ENCODE measurements at regions not wholly inside any gene's neighbourhood (a gene's known extent, or its start where the extent isn't known, plus 50 kb on each side); places are given as distances from the start of the nearest gene placed in this dataset.

GRCh38 chr16:80345701-80346100, 195.1 kb upstream of the DYNLRB2 start:
- Histone ChIP-seq H3K4me3 (no peak overlapping the region), H3K27ac (no peak overlapping the region), H3K36me3 (no peaks in the 10 kb centered on the region), H3K27me3 (no peaks in the 10 kb centered on the region), H3K4me1 (peaks cover 0 to 17% (median 0%) of the 10 kb centered on the region in 4 donors), H3K9me3 (peaks cover 0 to 9% (median 2%) of the 10 kb centered on the region in 4 donors)
- no peak for DNase-seq (ENCODE audit: low spot score in 2 of 2)
- TF ChIP-seq CTCF (IDR thresholded peaks at IDR 0.05), result no peak
- no peak for TF ChIP-seq POLR2A (IDR thresholded peaks at IDR 0.05)
- TF ChIP-seq EP300 (IDR thresholded peaks at IDR 0.05), result no peak
- whole genome bisulfite sequencing, 2 donors, result 85 to 87% methylated on average over 3 of the region's 3 CpGs

DNA sequence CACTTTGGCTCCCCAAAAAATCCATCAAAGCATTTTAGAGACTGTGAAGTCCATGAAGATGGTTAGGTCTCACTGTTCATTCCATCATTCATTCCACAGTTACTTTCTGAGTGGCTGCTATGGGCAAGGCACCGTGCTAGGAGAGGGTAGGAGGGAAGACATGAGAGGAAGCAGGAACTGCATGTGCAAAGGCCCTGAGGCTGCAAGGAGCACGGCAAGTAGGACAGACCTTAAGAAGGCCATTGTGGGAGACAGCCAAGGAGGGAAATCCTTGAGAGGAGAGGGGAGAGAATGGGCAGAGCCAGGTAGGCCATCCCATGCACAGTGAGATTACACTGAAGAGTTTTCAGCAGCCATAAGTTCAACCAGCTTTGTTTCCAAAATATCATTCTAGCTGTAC, 196.2 kb upstream of the DYNLRB2 start:
- Histone ChIP-seq H3K4me1 (peaks cover 0 to 17% (median 0%) of the 10 kb centered on the region in 4 donors), H3K9me3 (peaks cover 0 to 9% (median 2%) of the 10 kb centered on the region in 4 donors), H3K27me3 (no peaks in the 10 kb centered on the region), H3K4me3 (no peak overlapping the region), H3K27ac (no peak overlapping the region), H3K36me3 (no peaks in the 10 kb centered on the region)
- TF ChIP-seq CTCF (IDR thresholded peaks at IDR 0.05) (no peak), POLR2A (IDR thresholded peaks at IDR 0.05) (no peak), EP300 (IDR thresholded peaks at IDR 0.05) (no peak)
- DNase-seq (ENCODE audit: low spot score in 2 of 2), result no peak
- WGBS, 2 donors, result 86 to 91% methylated on average over 2 of the region's 2 CpGs

DNA sequence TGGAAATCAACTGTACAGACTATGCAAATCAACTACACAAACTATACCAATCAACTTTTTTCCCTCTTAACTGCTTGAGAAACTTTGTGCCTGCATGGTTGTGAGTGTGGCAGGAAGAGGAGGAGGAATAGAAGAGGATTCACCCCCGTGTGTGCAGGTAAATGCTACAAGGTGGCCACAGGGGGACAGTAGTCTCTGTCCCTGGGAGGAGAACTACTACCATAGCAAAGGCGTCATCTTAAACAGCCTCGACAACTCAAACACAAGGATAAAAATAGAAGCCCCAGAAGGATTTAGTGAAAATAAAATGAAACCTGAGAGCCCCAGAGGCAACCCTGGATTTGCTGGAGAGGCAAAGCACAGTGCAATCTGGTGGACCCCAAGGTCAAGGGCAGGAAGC, 199.5 kb upstream of the DYNLRB2 start:
- peaks cover 0 to 5% (median 0%) of the 10 kb centered on the region in 4 donors for H3K4me1 ChIP-seq
- 58 to 66% methylated on average over 3 of the region's 3 CpGs for WGBS, 2 donors
- no peaks in the 10 kb centered on the region for H3K27me3 ChIP-seq
- no peak overlapping the region for H3K27ac ChIP-seq
- H3K4me3 ChIP-seq, result no peak overlapping the region
- no peak for TF ChIP-seq CTCF (IDR thresholded peaks at IDR 0.05)
- TF ChIP-seq POLR2A (IDR thresholded peaks at IDR 0.05), result no peak
- no peak for TF ChIP-seq EP300 (IDR thresholded peaks at IDR 0.05)
- no peaks in the 10 kb centered on the region for H3K9me3 ChIP-seq
- H3K36me3 ChIP-seq, result no peaks in the 10 kb centered on the region
- no peak for DNase-seq (ENCODE audit: low spot score in 2 of 2)

DNA sequence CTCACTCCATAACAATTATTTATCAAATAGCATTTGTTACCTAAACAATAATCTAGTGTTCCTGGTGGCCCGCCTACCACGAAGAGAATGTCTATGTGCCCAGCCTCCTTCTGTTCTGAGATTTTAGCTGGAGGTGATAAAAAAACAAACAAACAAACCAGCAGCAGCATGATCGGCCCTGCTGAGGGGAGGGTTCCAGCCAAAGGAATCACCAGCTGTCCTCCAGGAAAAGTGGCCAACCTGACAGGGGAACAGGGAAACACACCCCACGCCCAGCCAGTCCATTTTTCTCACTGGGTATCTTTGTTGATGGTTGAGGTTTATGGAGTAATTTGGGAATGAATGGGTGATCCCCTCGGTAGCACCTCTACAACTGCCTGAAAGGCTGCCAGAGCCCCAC, 203.0 kb upstream of the DYNLRB2 start:
- WGBS, 2 donors, result 52 to 57% methylated on average over 5 of the region's 5 CpGs
- Histone ChIP-seq H3K27ac (no peak overlapping the region), H3K4me1 (no peaks in the 10 kb centered on the region), H3K36me3 (no peaks in the 10 kb centered on the region), H3K9me3 (no peaks in the 10 kb centered on the region), H3K4me3 (no peak overlapping the region), H3K27me3 (no peaks in the 10 kb centered on the region)
- DNase-seq (ENCODE audit: low spot score in 2 of 2), result no peak
- TF ChIP-seq EP300 (IDR thresholded peaks at IDR 0.05) (no peak), POLR2A (IDR thresholded peaks at IDR 0.05) (no peak), CTCF (IDR thresholded peaks at IDR 0.05) (no peak)

DNA sequence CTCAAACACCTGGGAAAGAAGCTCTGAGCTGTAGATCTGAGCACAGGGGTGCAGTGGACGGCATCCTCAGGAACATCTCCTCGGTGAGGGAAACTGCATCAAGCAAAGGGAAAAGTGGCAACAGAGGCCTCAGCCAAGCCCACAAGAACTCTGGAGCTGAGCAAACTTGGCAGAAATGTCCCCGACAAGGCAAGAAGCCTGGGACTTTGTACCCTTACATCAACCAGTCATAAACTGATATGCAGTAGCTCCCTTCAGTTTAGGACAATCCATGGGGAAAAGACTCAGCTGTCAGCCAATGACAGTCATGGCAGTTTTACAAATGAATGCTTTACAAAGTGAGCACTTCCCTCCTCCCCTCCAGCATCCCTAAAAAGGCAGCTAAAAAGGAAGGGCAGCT, 210.0 kb upstream of the DYNLRB2 start:
- no peak overlapping the region for H3K4me3 ChIP-seq
- DNase-seq (ENCODE audit: low spot score in 2 of 2), result no peak
- TF ChIP-seq EP300 (IDR thresholded peaks at IDR 0.05), result no peak
- TF ChIP-seq CTCF (IDR thresholded peaks at IDR 0.05), result no peak
- TF ChIP-seq POLR2A (IDR thresholded peaks at IDR 0.05), result no peak
- H3K27ac ChIP-seq, result no peak overlapping the region
- no peaks in the 10 kb centered on the region for H3K36me3 ChIP-seq
- no peaks in the 10 kb centered on the region for H3K27me3 ChIP-seq
- no peaks in the 10 kb centered on the region for H3K4me1 ChIP-seq
- no peaks in the 10 kb centered on the region for H3K9me3 ChIP-seq
- 85 to 100% methylated on average over 3 of the region's 3 CpGs for WGBS, 2 donors
